ENCODE measurements at regions not wholly inside any gene's neighbourhood (a gene's known extent, or its start where the extent isn't known, plus 50 kb on each side); places are given as distances from the start of the nearest gene placed in this dataset.

DNA sequence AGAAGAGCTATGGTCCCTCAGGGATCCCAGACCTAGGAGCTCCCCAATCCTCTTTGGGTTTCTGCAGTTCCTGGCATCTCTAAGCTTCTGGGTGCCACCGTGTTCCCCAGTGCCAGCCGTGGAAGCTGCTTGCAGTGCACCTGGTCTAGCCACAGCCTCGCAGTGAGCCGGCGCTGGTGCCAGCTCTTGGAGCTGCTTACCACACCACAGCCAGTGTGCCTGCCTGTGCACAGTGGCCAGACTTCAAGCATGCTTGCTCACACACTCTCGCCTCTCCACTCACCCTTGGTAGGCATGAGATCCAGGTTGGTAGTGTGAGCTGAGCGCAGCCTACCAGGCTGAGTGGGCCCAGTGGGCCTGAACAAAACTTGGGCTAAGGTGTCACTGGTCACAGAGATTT lies 971.9 kb downstream of the DCDC2C start:
- Mint-ChIP-seq H3K4me1 (peaks cover 1% of the 10 kb centered on the region), H3K4me3 (no peak overlapping the region), H3K36me3 (ENCODE audit: low read depth) (no peaks in the 10 kb centered on the region), H3K27me3 (no peaks in the 10 kb centered on the region), H3K27ac (no peak overlapping the region), H3K9me3 (peaks cover 7% of the 10 kb centered on the region)
- intact Hi-C loops (cut with micrococcal nuclease) = no loop called here
- TF ChIP-seq, protein P1, sequence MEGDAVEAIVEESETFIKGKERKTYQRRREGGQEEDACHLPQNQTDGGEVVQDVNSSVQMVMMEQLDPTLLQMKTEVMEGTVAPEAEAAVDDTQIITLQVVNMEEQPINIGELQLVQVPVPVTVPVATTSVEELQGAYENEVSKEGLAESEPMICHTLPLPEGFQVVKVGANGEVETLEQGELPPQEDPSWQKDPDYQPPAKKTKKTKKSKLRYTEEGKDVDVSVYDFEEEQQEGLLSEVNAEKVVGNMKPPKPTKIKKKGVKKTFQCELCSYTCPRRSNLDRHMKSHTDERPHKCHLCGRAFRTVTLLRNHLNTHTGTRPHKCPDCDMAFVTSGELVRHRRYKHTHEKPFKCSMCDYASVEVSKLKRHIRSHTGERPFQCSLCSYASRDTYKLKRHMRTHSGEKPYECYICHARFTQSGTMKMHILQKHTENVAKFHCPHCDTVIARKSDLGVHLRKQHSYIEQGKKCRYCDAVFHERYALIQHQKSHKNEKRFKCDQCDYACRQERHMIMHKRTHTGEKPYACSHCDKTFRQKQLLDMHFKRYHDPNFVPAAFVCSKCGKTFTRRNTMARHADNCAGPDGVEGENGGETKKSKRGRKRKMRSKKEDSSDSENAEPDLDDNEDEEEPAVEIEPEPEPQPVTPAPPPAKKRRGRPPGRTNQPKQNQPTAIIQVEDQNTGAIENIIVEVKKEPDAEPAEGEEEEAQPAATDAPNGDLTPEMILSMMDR (IDR thresholded peaks at IDR 0.05) = no peak
- ChIA-PET POLR2A (no interaction called here), CTCF (no interaction called here)
- ATAC-seq (ENCODE audit: low read depth) (no peak), DNase-seq (no peak)

DNA sequence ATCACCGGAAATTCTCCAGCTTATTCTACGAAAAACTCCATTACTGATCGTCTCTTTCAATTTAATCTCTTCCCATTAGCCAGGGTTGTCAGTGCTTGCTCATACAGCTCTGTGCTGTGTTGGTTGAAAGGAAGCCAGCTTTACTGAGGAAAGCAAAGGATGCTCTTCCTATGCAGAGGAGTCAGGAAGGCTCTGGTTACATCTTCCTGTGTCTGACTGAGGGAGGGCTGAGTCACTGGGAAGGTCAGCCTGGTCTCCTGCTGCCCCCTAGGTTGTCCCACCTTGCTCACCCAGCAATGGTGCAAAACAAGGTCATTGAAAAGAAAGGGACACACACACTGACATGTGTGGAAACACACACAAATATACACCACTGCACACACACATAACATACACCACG lies 975.6 kb downstream of the DCDC2C start:
- ChIA-PET POLR2A (no interaction called here), CTCF (no interaction called here)
- ATAC-seq (ENCODE audit: low read depth) (no peak), DNase-seq (no peak)
- intact Hi-C loops (cut with micrococcal nuclease) = no loop called here
- no peaks in the 10 kb centered on the region for H3K36me3 Mint-ChIP-seq (ENCODE audit: low read depth)
- no peaks in the 10 kb centered on the region for H3K27me3 Mint-ChIP-seq
- no peak overlapping the region for H3K27ac Mint-ChIP-seq
- peaks cover under 1% of the 10 kb centered on the region for H3K4me1 Mint-ChIP-seq
- peaks cover 6% of the 10 kb centered on the region for H3K9me3 Mint-ChIP-seq
- H3K4me3 Mint-ChIP-seq = no peak overlapping the region
- TF ChIP-seq, protein P1 (IDR thresholded peaks at IDR 0.05) = no peak

DNA sequence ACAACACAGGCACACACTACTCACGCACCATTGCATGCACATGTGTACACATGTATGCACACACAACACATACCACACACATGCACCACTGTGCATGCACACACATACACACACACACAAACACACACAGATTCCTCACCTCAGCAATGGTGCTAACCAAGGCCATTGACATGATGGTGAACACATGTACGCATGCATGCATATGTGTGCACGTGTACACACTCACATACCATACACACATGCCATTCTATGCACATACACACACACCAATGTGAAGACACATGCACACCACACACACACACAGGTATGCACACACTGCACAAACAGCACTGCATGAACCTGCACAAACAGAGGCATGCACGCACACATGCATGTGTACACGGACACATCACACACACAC lies 976.0 kb downstream of the DCDC2C start:
- TF ChIP-seq, protein P1 (IDR thresholded peaks at IDR 0.05) = no peak
- Mint-ChIP-seq H3K9me3 (peaks cover 6% of the 10 kb centered on the region), H3K4me3 (no peak overlapping the region), H3K4me1 (no peaks in the 10 kb centered on the region), H3K36me3 (ENCODE audit: low read depth) (no peaks in the 10 kb centered on the region), H3K27me3 (no peaks in the 10 kb centered on the region), H3K27ac (no peak overlapping the region)
- ATAC-seq (ENCODE audit: low read depth) (no peak), DNase-seq (no peak)
- ChIA-PET CTCF (no interaction called here), POLR2A (no interaction called here)
- intact Hi-C loops (cut with micrococcal nuclease) = no loop called here

DNA sequence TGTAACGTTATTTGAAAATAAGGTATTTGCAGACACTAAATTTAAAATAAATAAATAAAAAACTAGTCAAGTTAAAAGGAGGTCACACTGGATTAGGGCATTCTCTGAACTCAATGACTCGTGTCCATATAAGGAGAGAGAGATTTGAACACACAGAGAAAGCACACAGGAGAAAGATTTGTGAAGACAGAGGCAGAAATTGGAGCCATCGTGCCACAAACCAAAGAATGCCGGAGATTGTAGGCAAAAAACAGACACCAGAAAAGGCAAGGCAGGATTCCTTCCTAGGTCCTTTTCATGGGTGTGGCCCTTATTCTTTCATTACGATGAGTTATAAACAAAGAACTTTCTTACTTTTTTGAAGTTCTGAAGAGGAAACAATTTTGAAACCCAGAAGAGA lies 981.5 kb downstream of the DCDC2C start:
- Mint-ChIP-seq H3K36me3 (ENCODE audit: low read depth) (no peaks in the 10 kb centered on the region), H3K9me3 (no peaks in the 10 kb centered on the region), H3K4me1 (no peaks in the 10 kb centered on the region), H3K27ac (no peak overlapping the region), H3K27me3 (no peaks in the 10 kb centered on the region), H3K4me3 (no peak overlapping the region)
- ChIA-PET CTCF (no interaction called here), POLR2A (no interaction called here)
- no peak for ATAC-seq (ENCODE audit: low read depth)
- TF ChIP-seq, protein P1 (IDR thresholded peaks at IDR 0.05) = no peak
- no peak for DNase-seq
- intact Hi-C loops (cut with micrococcal nuclease) = no loop called here

DNA sequence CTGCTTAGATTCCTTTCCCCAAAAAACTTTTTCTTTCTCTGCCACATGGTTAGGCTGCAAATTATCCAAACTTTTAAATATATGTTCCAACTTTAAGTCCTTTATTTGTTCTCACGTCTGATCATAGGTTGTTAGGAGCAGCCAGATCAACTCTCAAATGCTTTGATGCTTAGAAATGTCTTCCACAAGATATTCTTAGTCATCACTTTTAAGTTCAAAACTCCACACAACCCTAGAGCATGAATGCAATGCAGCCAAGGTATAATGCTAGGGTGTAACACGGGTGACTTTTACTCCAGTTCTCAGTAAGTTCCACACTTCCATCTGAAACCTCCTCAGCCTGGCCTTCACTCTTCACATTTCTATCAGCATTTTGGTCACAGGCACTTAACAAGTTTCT lies 987.5 kb downstream of the DCDC2C start:
- POLR2A ChIA-PET = no interaction called here
- DNase-seq (no peak), ATAC-seq (ENCODE audit: low read depth) (no peak)
- Mint-ChIP-seq H3K27ac (no peak overlapping the region), H3K27me3 (no peaks in the 10 kb centered on the region), H3K4me3 (no peak overlapping the region), H3K36me3 (ENCODE audit: low read depth) (no peaks in the 10 kb centered on the region), H3K9me3 (peaks cover 2% of the 10 kb centered on the region), H3K4me1 (no peaks in the 10 kb centered on the region)
- TF ChIP-seq, protein P1 (IDR thresholded peaks at IDR 0.05) = no peak
- CTCF ChIA-PET = no interaction called here
- intact Hi-C loops (cut with micrococcal nuclease) = no loop called here

Measured in activated B cell treated with CpG ODN at 0.5 μM for 24 hours (primary cell).